ENCODE measurements at regions not wholly inside any gene's neighbourhood (a gene's known extent, or its start where the extent isn't known, plus 50 kb on each side); places are given as distances from the start of the nearest gene placed in this dataset.
A peak's percentile ranks its signal among the peaks of the same experiment; 100 is the strongest.
"Not testable (repeated sequence)": the region's sequence is repeated elsewhere in the genome, so short reads cannot be mapped to it uniquely, and the experiment has no call there.

DNA sequence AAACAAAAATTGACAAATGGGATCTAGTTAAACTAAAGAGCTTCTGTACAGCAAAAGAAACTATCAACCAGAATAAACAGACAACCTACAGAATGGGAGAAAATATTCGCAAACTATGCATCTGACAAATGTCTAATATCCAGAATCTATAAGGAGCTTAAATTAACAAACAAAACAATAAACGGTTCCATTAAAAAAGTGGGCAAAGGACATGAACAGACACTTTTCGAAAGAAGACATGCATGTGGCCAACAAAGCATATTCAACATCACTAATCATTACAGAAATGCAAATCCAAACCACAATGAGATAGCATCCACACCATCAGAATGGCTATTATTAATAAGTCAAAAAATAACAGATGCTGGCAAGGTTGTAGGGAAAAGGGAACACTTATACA, 50.5 kb upstream of the MED13L start:
- not testable (repeated sequence) for DNase-seq (ENCODE audit: extremely low read depth in 1 of 2, low read depth in 1 of 2)

DNA sequence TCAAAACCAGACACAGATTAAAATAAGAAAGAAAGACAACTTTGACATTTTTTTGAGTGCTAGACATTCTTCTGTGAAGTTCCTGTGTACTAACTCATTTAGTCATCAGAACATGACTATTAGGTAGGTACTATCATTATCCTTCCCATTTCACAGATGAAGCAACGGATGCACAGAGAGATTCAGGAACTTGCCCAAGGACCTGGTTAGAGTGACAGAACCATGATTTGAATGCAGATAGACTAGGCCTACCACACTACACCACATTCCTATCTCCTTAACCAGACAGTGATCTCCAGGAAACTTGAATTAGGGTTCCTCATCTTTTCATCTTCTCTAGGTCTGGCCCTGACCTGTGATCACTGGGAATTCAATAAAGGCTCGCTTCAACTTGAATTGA, 54.4 kb upstream of the MED13L start:
- DNase-seq (ENCODE audit: extremely low read depth in 1 of 2, low read depth in 1 of 2), result no peak

DNA sequence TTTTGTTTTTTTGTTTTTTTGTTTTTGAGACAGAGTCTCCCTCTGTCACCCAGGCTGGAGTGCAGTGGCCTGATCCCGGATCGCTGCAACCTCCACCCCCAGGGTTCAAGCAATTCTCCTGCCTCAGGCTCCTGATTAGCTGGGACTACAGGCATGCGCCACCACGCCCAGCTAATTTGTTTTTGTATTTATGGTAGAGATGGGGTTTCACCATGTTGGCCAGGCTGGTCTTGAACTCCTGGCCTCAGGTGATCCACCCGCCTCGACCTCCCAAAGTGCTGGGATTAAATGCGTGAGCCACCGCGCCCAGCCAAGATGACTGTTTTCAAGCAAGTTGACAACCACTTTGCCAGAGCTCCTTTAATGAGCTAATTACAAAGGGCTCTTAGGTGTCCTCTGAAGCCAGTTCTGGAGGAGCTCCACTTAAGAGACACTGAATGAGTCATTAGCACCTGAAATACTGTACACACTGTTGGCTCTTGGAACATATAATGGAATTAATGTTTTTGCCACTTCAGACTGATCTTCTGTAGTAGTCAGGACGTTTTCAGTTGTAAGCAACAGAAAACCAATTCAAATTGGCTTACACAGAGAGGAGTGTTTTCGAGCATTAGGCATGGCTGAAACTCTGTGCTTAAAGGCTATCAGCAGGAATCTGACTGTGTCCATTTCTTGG, 55.4 kb upstream of the MED13L start:
- DNase-seq (ENCODE audit: extremely low read depth in 1 of 2, low read depth in 1 of 2), result no peak

DNA sequence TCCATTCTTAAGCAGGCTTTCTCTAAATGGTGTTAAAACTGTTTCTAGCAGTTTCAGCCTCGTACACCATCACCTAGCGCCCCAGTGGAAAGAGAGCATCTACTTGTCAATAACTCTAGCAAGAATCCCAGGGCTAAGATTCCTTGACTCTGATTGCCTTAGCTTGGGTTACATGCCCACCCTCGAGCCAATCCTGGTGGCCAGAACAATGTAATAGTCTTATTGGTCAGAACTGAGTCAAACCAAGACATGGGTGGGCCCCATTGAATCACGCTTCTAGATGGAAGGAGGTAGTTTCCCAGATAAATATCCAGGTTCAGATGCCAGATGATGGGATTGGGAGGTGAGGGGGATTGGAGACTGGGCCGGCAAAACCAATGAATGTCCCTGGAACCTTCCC, 55.9 kb upstream of the MED13L start:
- DNase-seq (ENCODE audit: extremely low read depth in 1 of 2, low read depth in 1 of 2), result no peak

DNA sequence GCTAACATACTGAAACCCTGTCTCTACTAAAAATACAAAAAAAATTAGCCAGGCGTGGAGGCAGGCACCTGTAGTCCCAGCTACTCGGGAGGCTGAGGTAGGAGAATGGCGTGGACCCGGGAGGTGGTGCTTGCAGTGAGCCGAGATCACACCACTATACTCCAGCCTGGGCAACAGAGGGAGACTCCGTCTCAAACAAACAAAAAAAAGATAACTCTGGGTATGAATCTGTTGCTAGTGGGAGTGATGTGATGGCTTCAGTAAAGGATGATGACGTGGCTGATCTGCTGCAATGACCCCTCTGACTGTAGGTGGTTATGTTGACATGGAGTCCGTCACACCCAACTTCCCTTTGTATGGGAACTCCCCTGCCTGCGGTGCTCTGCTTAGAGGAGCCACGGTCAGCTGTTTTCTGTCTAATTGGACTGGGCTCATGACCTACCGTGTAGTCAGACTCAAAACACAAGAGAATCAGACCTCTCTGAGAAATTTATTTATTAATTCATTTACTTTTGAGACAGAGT, 59.1 kb upstream of the MED13L start:
- DNase-seq (ENCODE audit: extremely low read depth in 1 of 2, low read depth in 1 of 2), result no peak

DNA sequence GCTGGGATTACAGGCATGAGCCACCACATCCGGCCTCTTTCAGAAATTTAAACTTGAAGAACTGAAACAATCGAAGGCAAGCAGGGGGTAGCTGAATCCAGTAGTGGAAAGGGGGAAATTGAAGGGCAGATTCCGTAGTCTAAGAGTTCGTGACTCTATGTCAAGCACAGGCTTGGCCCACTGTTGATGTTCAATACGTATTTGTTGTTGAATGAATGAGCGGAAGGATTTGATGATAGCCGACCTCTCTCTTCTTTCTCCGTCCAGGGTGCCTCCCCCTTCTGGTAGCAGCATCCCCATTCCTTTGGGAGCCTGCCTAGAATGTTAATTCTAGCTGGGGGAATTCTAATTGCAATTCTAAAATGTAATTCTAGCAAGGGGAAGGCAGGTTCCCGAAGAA, 59.8 kb upstream of the MED13L start:
- DNase-seq (ENCODE audit: extremely low read depth in 1 of 2, low read depth in 1 of 2), result no peak

DNA sequence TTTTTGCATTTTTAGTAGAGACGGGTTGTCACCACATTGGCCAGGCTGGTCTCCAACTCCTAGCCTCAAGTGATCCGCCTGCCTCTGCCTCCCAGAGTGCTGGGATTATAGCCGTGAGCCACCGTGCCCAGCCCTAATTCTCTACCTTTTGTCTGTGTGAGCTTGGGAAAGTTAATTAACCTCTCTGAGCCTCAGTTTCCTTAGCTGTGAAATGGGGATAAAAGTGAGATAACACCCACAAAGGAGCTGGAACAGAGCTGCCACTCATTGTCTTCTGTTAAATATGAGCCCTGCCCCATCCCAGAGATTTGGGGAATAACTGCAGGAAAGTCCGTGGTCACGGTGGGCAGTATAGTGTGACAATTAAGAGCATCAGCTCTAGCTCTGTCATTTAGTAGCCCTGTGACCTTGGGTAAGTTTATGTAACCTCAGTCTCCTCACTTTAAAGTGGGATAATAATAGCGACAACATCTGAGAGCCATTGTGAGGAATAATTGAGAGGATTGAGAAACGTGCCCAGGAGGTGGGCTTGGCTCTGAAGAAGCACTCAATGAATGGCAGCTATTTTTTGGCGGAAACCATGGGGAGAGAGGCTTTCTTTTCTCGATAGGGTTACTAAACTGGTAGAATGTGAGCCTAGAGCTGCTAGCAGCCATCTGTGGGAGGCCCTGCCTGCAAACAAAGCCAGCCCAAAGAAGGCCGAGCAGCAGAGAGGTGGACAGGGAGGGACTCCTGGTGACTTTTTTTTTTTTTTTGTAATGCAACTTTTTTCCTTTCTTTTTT, 60.8 kb upstream of the MED13L start:
- DNase-seq (ENCODE audit: extremely low read depth in 1 of 2, low read depth in 1 of 2), result no peak

DNA sequence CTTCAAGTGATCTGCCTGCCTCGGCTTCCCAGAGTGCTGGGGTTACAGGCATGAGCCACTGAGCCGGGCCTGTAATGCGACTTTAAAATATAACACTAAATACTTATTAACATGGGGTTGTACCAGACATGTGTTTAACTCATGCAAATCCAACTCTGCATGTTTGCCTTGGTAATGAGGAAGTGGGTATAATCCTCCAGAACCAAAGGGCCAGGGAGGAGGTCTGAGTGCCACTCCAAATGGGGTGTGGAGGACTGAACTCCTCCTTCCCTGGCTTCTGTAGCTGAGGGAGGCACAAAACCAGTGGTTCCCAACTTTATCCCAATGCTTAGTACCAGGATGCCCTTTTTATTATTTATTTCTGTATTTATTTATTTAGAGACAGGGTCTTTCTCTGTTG, 61.6 kb upstream of the MED13L start:
- DNase-seq (ENCODE audit: extremely low read depth in 1 of 2, low read depth in 1 of 2), result no peak

DNA sequence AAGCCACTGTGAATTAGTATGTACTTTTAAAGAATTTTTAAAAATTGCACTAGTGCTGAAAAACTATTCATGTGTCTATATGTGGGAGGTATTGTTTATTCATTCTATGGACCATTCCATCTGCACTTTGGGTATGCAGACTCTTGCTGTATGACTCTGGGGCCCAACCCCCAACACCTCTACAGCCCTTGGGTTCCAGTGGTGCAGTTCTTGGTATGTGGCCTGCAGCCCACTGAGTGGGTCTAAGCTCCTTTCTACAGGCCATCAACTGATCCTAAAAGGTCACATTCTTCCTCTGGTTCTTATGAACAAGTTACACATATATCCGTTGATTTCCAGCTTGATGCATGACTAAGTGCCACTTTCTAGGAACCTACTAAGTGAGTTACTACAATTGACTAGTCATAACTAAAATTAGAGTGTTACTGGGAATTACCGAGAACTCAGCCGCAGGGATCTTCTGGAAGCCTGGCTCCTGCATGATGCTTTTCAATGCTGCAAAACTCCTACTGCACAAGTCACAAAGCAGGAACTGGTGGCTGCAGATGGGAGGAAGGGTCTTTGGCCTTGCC, 62.4 kb upstream of the MED13L start:
- DNase-seq (ENCODE audit: extremely low read depth in 1 of 2, low read depth in 1 of 2), result no peak

DNA sequence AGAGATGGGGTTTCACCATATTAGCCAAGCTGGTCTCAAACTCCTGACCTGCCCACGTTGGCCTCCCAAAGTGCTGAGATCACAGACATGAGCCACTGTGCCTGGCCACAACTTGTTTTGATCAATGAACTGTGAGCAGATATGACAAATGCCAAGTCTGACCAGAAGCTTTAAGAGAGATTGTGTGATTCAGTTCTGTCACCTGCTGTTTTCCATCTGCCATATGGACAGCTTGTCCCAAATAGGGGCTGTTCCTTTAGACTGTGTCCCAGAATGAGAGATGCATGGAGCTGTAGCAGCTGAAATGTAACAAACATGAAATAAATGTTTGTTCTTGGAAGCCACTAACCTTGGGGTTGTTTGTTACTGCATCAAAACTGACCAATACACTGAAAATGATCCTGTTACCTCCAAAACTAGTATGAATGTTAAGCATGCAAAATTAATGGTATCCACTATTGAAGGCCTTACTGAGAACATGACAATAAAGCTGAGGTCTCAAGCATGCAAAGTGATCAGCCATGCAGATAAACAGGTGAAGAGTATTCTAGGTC, 65.9 kb upstream of the MED13L start:
- no peak for DNase-seq (ENCODE audit: extremely low read depth in 1 of 2, low read depth in 1 of 2)

DNA sequence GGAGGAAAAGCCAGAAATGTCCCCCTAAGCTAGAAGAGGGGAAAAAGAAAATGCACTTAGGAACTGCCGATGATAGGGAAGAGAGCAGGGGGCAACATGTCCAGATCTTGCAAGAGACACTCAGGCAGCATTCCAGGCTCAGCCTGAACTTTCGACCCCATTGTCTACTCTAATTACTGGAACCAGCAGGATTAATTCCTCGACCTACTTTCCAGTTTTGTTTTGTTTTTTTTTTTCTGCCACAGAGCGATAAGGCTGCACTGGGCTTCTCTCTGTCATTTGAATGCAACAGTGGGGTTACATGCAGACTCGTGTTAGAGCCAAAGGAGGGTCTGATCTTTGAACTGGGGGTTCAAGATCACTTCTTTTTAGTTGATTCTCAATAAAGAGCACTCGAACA, 68.7 kb upstream of the MED13L start:
- no peak for DNase-seq (ENCODE audit: extremely low read depth in 1 of 2, low read depth in 1 of 2)

DNA sequence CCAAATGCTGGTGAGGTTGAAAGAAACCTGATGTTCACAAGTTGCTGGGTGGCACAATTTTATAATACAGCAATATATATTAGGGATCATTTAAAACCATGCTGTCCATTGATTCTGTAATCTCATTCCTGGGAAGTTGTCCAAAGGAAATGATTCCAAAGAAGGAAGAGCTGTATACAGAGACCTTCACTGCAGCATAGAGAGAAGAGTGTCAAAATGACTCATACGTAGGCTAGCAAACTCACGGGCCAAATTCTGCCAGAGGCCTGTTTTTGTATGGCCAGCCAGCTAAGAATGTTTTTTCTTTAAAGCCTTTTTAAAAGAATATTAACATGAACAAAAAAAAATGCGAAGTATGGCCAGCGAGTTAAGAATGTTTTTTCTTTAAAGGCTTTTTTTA, 69.2 kb upstream of the MED13L start:
- DNase-seq (ENCODE audit: extremely low read depth in 1 of 2, low read depth in 1 of 2), result no peak

DNA sequence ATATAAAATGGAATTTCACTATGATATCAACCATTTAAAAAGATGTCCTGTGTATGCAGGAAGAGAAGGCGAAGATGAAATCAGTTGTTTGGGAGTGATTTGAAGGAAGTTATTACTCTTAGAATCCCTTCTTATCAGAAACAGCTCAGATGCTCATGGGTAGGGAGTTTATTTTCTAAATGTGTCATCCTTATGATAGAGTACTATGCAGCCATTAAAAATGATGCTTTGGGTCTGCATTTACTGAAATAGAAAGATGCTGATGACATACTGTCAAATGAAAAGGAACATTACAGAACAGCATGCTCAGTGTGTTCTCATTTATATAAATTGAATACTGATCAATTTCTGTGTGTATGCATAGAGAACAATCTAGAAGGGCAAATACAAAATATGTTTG, 69.8 kb upstream of the MED13L start:
- no peak for DNase-seq (ENCODE audit: extremely low read depth in 1 of 2, low read depth in 1 of 2)

DNA sequence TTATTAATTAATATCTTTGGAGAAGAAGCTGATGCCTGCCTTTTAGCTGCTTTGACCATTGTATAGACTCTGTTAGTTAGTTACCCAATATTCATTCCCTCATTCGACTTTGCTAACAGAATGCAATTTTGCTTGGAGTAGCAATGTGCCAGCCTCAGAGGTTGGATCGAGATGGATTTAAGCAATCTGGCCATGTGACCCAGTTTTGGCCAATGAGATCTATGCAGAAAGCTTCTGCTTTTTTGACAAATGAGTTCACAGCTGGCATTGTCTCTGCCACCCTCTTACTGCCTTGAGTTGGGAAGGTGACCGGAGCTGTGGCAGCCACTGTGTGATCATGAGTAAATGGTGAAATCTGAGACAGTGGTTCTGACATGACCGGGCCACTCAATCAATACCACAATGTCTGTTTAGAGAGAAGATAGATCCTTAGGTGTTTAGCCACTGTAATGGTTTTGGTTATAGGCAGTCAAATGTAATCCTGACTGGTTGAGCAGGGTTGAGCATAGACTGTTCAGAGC, 74.9 kb upstream of the MED13L start:
- DNase-seq (ENCODE audit: extremely low read depth in 1 of 2, low read depth in 1 of 2), result no peak

DNA sequence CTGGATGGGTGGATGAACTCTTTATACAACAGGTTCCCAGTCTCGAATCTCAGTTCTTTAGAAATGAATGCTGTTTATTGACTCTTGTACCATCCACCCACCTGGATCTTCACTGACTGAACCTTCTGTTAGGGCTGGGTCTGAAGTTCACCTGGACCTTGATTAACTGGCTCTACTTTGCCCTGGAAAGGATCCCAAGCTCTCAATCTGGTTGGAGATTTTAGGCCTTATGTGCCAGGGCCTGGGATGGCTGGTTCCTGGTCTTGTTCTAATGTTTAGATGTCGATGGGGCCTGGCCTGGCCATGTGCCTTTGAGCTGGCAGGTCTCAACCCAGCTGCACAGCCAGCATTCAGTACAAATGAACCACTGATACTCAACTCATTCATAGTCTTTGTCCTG, 76.5 kb upstream of the MED13L start:
- DNase-seq (ENCODE audit: extremely low read depth in 1 of 2, low read depth in 1 of 2), result no peak

DNA sequence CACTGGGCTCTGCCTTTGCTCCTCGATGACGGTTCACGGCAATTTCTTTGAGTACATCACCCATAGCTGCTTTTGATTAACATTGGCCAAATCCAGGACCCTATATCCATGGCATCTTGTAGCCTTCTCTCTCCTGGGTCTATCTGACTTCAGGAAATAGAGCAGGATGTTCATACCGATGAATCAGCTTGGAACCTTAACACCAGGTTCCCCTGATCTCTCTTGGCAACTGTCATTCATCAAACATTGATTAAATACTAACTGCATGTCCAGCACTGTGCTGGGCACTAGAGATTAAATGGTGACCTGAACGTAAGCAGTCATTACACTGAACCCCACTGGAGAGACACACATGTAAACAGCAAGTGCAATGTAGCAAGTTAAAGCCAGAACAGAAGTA, 77.0 kb upstream of the MED13L start:
- no peak for DNase-seq (ENCODE audit: extremely low read depth in 1 of 2, low read depth in 1 of 2)

DNA sequence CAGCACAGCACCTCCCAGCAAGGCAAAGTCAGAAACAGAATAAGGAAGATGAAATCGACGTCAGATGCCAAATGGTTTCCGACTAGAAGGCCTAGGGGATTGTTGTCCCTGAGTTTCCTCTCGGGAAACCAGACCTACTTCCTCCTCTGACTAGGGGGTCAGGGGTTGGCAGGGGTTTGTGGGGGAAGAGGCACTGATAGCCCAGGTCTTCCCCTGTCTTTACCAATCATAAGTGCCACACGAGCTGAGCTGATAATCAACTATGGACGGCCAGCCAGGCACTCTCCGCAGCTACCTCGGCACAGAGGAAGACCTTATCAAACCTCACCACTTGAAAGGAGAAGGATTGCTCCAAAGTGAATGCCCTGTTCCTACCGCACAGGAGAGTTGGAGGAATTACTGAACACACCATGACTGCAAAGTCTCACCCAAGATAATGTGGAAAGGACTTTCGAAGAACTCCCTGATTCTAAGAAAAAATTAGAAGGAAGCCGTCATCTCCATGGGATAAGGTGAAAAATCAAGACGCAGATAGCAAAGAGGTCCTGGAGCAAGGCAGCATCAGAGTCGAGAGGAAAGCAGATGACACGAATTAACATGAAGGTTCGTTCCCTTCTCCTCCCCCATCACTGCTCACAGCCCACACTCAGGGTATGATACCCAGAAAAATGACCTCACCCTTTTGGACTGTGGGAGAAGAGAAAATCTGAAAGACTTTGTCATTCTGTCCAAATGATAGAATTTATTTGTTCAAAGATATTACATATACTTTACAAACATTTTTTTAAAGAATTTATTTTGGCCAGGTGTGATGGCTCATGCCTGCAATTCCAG, 77.7 kb upstream of the MED13L start:
- no peak for DNase-seq (ENCODE audit: extremely low read depth in 1 of 2, low read depth in 1 of 2)

DNA sequence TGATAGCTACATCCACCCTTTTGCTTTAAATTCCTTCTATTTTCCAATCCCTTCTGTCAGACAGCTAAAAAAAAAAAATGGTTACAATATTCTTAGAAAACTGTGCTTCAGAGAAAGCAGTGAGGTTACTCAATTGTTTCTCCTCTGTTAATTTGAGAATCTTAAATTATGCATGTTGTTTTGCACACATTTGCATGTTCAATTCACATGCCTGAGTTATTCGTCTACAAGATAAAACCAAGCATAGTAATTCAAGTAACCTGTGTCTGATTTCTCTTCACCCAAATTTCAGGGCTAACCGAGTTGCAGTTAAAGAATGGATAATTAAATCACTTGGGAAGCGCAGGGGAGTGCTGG, 81.0 kb upstream of the MED13L start:
- DNase-seq (ENCODE audit: extremely low read depth in 1 of 2, low read depth in 1 of 2), result no peak

DNA sequence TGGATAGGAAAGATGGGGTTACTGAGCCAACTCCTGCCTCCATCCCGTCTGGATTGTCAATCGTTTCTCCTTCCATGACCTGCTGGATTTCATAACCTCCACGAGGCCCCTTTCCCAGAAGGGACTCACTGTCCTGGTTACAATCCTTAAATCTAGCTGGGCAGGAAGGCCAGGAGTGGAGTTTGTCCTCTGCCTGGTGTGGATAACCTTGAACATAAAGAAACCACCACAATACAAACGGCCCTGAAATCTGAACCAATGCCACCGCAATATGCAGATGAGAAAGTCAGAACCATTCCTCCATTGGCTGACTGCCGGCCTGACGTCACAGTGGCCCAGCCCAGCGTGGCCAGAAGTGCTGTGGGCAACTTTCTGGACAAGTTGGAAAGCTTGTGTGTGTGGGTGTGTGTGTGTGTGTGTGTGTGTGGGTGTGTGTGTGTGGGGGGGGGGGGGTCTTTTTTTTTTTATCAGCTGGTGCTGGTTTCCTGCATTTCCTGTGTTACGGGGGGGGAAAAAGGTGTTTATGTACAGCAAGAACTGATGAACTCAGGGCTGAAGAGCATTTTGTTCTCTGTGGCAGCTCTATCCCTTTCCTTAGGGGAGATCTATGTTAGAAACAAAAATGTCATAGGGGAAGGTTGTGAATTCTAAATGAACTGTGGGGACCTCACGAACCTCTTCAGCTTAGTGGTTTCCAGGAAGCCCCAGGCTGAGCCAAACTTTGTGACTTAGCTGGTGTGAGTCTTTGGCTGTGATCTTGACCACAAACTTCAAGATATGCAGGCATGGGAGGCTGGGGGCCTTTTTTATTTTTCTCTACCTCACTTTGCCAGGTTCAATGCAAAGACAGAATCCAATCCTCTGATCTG, 81.6 kb upstream of the MED13L start:
- DNase-seq (ENCODE audit: extremely low read depth in 1 of 2, low read depth in 1 of 2), result peak; percentile 33 to 56
